Forelimb muscle (tissue), 1 donor: ENCODE measurements at regions not wholly inside any gene's neighbourhood (a gene's known extent, or its start where the extent isn't known, plus 50 kb on each side); places are given as distances from the start of the nearest gene placed in this dataset.
"Not testable (repeated sequence)": the region's sequence is repeated elsewhere in the genome, so short reads cannot be mapped to it uniquely, and the experiment has no call there.

Source experiments
- DNase-seq: peaks from one replicate; pipeline ENCODE4 v3.0.0-alpha.2; 2013; ENCODE audit warnings: low read depth

DNA sequence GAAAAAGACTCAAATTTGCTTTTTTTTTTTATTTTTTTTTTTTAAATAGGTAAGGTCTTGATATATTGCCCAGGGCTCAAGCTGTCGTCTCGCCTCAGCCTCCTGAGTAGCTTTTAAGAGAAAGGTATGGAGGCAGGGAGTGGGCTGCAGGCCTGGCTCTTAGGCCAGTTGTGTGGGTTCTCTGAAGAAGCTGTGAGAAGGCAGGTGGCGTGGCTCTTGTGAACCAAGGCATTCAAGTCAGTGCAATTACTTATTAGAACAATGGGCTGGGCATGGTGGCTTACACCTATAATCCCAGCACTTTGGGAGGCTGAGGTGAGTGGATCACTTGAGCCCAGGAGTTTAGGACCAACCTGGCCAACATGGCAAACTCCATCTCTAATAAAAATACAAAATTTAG lies 244.0 kb upstream of the SFRP2 start:
- DNase-seq: no peak

DNA sequence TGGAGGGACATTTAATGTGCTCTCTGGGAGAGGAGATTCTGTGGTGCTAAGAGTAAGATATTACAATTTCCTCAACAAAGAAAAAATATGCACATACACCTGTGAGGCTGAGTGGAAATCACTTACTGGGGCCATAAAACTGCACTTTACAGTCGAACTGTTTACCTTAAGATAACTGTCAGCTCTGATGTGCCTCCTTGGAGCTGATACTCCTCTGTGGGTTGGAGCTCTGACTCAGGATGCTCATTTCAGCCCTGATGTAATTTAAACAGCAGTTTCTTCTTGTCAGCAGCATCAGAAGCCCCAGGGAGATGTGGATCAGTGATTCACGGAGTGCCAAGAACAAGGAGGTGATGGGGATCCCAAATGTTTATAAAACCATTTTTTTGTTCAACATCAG lies 241.9 kb upstream of the SFRP2 start:
- no peak for DNase-seq

DNA sequence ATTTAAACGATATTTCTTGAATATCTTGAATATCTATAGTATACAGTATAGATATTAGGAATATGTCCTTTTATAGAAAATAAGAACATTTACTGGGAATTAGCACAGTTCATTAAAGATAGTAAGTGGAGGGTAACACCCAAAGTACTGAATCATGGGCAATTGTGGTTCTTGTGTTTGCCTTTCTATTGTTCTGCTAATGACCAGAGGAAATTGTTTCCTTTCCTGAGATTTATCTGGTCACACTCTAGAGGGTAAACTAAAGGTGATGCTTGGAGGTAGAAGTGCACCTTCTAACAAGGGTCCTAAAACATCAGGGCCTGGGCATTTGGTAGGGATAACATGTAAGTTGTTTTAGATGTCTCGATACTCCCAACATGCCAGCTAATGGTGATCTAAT lies 241.3 kb upstream of the SFRP2 start:
- no peak for DNase-seq

DNA sequence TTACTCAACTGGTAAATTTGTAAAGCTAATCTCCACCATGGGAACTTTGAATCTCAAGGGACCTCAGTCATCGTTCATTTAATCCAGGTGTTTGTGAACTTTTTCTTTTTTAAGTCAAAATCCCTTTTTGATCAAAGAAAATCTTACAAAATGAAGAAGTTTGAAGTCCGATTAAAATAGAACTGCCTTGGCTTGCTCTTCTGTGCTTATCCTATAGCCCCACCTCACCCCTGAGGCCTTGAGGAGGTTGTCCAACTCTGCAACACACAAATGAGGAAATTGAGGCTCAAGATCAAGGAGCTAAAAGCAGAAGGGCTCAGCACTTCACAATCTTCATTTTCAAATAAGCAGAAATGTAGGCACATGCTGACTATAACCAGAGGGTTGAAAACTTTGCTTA lies 240.3 kb upstream of the SFRP2 start:
- no peak for DNase-seq

DNA sequence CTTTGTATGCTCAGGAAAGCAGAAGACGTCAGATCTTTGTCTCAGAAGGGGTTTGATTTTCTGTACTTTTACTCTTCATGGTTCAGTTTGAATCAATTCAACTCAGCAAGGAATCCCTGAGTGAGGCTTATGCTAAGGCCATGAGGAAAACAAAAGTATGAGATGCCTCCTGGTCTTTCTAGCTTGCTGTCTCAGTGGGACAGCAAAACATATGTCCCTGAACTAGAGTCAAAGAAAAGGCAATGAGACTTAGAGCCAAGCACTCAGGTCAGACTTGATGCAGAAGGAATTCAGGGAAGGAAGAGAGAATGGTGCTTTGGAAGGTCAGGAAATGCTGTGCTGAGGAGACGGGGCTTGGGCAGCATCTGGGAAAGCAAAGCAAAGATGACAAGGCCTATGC lies 236.2 kb upstream of the SFRP2 start:
- no peak for DNase-seq

DNA sequence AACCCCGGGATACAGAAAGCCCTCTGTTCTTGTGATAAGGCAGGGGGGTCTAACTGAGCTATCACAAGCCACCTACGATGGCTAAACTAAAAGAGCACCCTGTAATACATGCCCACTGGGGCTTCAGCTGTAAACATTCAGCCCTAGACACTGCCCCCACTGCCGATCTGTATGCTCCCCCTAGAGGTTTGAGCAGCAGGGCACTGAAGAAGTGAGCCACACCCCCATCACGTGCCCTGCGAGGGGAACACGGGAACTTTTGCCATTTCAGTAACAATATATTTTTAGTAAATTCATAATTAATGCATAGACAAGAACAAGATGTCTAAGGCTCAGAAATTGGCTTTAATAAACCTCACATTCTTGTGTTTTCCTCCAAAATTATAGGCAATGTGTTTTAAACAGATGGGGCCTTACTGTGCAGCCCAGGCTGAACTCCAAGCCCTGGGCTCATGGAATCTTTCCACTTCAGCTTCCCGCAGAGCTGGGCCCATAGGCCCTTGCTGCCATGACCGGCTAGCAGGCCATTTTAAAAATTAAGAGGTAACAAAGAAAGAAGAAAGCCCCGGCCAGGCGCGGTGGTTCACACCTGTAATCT lies 235.3 kb upstream of the SFRP2 start:
- DNase-seq: no peak

DNA sequence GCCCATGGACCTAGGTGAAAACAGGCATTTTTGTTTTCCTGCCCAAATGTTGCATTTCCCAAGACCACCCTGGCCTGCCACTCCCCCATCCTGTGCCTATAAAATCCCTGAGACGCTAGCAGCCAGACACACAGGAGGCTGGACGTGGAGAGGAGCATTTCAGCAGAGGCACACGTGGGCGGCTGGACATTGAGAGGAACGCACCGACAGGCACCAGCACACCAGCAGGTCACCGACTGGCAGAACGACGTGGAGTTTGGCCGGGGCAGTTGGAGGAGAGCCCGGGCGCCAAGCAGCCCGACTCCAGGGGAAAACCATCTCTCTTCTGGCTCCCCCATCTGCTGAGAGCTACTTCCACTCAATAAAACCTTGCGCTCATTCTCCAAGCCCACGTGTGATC lies 234.8 kb upstream of the SFRP2 start:
- not testable (repeated sequence) for DNase-seq

DNA sequence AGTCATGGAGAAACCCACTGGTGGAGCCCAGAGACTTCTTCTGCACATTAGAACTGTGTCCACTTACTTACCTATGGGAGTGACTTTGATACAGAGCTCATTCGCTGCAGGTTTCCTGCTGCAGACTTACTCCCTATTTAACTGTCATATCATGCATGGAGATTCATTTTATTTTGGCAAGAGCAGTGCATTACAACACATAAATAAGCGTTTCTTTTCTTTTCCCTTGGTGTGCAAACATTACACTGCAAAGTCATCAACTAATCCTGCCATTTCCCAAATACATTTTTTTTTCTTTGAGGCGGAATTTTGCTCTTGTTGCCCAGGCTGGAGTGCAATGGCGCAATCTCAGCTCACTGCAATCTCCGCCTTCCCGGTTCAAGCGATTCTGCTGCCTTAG lies 230.9 kb upstream of the SFRP2 start:
- DNase-seq: no peak

DNA sequence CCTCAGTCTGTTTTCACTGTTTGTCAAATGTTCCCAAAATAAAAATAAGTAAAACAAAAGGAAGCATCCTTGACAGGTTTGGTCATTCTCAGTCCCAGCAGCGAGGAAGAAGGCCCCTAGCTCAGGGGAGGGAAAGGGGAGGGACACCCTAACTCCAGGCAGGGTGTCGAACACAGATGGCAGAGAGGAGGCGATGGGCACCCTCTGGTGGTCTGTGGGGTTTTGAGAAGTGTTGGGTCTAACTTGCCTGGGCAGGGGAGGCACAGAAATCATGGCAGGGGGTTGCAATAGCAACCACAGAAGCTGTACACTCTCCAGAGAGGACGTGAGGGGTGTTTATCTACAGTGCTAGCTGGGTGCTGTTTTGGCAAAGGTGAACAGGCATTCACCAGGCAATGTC lies 229.8 kb upstream of the SFRP2 start:
- no peak for DNase-seq

DNA sequence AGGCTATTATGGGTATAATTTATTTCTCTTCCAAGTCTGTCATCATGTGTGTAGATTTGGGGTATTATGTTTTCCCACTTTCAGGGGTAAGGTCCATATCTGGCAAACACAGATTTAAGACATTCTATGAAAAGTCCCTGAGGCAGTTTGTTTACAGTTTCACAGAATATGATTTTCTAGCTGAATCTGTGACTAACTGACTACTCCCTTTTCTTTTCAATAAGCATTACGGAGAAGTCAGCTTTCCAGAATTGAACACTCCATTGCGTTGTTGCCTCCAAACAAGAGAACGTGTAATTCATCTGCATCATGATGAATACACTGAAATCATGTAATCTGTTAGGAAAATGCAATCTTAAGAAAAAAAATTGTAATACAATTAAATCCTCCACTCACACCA lies 226.7 kb upstream of the SFRP2 start:
- no peak for DNase-seq

DNA sequence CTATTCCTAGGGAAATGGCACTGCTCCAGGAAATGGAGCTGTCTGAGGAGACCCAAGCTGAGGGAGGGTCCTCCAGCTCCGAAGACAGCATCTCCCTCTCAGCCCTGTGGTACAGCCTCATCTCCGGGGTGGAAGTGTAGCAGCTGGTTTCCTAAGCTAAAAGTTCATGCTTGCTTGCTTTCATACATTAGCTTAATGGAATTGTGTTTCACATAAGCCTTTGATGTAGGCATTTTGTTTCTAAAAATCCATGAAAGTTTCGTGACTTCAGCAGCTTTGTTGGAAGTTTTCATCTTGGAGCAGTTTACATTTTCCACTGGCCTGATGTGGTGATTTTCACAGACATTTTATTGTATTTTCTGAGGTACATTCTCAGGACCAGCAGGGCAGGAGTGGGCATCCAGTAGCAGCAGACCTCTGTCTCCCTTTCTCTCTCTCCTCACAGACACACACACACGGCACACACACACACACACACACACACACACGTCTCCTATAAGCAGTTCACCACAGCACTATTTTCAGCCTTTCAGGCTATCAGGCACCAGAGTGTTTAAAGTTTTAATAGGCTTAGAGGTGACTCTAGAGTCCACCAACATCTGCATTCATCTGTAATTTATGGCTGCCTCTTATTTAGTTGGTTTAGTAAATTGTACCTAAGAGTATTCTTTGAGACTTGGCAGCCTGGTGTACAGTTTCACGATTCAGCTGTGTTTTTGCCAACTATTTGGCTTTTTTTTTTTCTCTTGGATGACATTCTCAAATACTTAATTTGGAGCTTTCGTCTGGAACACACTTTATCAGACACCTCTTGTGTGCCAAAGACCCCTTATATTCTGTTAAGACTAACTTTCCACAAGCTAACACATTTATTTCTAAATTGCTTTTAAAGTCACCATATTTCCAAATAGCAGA lies 225.8 kb upstream of the SFRP2 start:
- DNase-seq: no peak

DNA sequence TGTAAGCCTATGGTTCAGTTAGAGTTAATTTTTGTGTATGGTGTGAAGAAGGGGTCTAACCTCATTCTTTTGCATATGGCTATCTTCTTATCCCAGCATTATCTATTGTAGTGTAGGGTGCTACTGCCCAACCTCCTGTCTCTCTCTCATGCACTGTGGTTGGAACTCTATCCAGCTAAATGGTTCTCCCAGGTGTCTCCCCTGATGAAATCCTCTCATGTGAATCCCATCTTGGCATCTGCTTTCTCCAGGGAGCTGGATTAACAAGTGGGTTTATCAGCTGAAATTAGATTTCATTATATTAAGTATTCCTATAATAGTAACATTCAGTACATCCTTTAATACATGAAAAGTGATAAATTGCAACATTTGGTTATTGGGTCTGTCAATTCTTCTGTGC lies 224.7 kb upstream of the SFRP2 start:
- DNase-seq: no peak

DNA sequence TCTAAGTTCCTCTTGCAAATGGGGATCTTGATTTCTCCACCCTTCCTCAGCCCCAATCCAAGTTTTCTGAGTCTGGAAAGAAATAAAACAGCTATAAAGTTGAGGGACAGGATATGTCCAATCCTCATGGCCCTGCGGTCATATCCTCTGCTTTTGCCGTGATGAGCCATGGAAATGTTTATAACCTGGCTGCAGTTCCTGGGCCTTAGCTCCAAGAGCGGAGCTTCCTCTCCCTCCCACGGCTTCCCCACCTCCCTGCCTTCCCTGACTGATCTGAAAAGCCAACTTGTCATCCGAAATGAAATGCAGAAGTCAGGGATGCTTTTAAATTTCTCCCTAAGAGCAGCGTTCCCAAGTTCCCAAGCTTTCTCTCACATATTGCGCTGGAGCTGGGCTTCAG lies 221.5 kb upstream of the SFRP2 start:
- peak; percentile 83 for DNase-seq

DNA sequence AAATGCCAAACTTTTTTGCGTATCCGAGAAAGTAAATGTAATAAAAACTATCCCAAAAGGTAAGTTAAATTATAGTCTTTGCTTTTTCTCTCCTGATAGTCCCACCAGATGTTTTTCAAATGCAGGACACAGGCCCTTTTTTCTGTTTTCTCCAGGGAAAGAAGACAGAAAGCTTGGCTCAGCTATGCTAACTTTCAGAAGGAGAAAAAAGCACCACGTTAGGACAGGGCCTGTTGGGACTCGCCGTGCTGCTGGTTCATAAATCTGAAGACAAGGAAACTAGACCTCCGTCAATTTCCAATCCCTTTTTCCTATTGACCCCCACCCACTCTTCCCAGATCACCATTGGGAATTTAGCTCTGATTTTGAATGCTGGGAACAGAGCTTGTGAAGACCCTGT lies 220.9 kb upstream of the SFRP2 start:
- no peak for DNase-seq

DNA sequence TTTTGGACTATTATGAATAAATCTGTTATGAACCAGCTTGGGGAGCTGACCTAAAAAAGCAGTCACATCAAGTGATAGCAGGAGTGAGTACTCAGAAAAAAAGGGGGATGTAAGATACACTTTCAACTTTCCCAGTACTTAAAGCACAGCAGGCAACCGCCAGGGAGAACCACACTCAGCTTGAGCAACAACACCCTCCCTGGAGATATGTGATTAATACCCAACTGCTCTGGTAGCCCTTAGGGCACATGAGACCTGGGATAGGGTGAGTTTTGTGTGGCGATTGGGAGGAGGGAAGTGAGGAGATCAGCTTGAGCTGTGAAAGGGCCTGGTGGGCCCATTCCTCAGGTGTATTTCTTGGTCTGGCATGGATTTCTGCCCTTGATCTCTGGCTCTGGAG lies 220.3 kb upstream of the SFRP2 start:
- no peak for DNase-seq

DNA sequence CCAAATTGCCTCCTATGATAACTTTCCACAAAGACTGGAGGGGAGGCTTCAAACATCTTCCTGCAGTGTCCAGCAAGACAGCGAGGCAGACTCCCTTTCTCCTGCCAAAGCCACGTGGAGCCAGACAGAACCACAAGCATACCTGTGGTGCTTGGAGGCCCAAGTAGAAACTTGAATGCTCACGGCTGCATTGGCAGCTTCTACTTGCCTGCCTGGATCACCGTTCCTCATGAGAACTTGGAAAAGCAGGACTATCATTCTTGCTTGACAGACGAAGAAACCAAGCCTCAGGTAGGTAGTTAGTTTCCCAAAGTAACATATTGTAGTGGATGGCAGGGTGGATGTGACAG lies 216.3 kb upstream of the SFRP2 start:
- no peak for DNase-seq

DNA sequence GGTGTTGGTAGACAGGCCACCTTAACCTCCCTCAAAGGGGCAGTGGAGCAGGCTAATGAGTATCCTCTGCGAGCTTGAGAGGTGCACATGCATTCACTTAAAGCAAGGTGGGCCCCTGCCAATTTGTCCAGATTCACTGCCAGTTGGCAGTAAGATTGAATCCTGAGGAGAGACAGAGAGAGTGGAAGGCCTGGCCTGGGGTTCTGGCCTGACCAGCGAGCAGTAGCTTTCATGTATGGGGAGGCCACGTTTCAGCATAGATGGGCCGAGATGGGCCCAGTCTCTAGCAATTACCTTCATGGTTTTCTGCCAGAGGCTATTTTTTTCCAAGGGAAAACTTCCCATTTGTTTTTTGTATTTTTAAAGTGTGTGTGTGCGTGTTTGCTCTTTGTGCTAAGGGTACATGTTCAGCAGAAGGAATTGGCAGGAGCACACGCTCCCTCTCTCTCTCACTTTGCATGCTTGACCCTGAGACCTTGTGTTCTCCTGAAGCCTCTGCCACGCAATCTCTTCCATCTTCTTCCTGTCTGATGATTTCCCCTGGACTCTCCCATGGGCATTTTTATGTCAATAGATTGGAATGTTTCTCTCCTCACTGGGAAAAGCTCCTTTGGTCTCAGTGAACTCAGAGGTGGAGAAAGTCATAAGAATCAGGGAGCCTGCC lies 215.8 kb upstream of the SFRP2 start:
- no peak for DNase-seq

DNA sequence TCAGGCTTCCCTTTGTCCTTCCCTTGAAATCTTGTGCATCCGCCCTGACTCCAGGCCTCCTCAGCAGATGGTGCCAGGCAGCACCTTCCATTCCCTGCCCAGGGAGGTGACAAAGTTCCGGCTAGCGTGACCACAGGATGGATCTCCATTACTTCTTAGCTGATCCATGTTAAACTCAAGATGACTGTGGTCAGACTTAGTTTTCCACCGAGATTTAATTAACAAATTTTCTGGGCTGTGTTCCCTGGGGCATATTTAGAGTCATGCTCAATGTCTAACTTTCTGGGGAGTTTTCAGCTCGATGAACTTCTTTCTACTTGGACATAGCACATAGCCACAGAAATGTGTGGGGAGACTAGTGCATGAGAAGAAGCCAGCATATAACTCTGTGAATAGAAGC lies 215.1 kb upstream of the SFRP2 start:
- DNase-seq: no peak

DNA sequence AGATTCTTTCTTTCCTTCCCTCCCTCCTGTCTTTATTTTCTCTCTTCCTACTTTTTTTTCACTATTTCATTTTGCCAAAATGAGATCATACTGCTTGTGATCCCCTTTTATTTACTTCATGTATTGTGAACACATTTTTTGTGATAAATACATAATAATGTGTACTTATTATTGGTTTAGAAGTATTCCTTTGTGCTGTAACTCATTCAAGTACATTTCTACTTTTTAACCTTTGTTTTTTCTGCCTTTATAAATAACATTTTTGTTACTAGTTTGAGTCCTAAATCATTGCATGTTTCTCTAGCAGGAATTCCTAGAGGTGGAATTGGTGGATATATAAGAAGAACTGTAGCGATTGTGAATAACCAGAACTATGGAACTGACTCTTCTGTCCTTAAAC lies 214.5 kb upstream of the SFRP2 start:
- DNase-seq: no peak

DNA sequence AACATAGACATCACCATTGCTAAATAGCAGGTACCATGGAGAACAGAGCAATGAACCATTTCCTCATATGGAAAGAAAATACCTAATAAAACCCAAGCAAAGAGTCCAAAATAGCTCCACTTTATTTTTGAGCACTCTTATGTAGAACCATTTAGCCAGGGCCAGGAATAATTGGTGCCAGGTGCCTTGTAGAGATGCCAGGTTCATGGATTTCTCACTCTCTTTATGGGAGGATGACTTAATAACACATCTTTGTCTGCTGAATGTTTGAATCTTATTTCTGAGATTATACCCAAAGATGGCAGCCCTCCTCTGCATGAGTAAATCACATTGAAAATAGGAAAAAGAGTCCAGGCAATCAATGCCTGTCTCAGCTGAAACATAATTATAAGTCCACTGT lies 212.3 kb upstream of the SFRP2 start:
- no peak for DNase-seq

DNA sequence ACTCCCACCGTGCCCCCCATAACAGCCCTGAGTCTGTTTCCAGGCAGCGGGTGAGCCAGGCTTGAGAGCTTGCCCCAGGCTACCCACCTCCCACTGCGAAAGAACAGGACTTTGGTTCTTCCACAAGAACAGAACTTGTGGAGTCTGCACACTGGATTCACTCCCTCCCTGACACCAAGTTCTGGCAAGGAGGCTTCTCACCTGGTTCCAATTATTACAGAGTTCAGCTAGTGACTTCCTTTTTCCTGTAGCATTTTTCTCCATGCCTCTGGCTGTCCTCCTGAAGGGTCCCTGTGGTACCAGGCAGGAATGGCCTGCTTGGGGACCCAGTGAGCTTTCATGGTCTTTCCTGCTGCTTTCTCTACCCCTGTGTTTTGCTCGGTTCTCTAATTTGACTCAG lies 208.6 kb upstream of the SFRP2 start:
- DNase-seq: no peak

DNA sequence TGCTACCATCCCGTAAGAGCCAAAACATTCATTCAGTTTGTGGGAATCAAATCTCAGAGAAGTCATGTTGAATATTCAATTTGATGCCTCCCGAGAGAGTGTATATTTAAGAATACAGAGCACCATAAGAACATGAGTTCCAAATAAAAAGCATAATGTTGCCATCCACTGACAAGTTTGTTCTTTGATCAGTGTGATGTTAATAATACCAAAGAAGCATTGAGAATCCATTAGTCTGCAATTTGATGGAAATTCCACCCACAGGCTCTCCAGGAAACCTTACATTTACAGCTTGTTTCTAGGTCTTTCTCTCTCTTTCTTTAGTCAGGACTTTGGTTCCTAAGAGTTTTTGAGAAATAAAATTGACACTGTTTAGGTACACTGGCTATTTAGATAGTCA lies 200.6 kb upstream of the SFRP2 start:
- DNase-seq: no peak
